SK-N-SH (cell line): ENCODE measurements at regions not wholly inside any gene's neighbourhood (a gene's known extent, or its start where the extent isn't known, plus 50 kb on each side); places are given as distances from the start of the nearest gene placed in this dataset.

Experiments
- CTCF ChIA-PET: fragments of 300-600, 350-600 bp; formaldehyde crosslinking; extraction: SDS; loops from one replicate; lab custom pipeline; 2021; lab: Yijun Ruan, JAX
- POLR2A ChIA-PET: fragments of 350-600 bp; sonication (Branson Sonifier 250); formaldehyde crosslinking; extraction: SDS; loops from one replicate; lab custom pipeline; 2020; ENCODE audit warnings: antibody characterized with exemption, inconsistent platforms; lab: Yijun Ruan, JAX
- DNase-seq: peaks from one replicate; pipeline ENCODE4 v3.0.0; 2012
- H2AFZ ChIP-seq: fragments of 200-600 bp; sonication (generic); 2 replicates; pipeline ENCODE4 v1.8.1; 2016; ENCODE audit warnings: antibody characterized with exemption, mild to moderate bottlenecking, low read depth
- H3F3A ChIP-seq: fragments of 200-600 bp; sonication (generic); replicated peaks from 2 replicates; pipeline ENCODE3; 2016; ENCODE audit warnings: antibody characterized with exemption, mild to moderate bottlenecking; ENCODE audit not compliant: insufficient read depth
- H3K27ac ChIP-seq, 2 experiments: fragments of 200-500 bp in 1 of 2; fragments of 200-600 bp in 1 of 2; sonication (Bioruptor generic) in 1 of 2; sonication (generic), shearing (Covaris generic) in 1 of 2; 2 replicates each; pipeline versions ENCODE4 v1.5.1 to v1.6.1; 2014 to 2016; ENCODE audit warnings: low read depth in 2 of 2, inconsistent platforms in 1 of 2, low read length in 1 of 2, mild to moderate bottlenecking in 1 of 2, mixed read lengths in 1 of 2
- H3K27me3 ChIP-seq: fragments of 200-600 bp; sonication (generic), shearing (Covaris generic); 2 replicates; pipeline ENCODE4 v1.6.1; 2016; ENCODE audit warnings: mixed run types; ENCODE audit not compliant: insufficient read depth
- H3K36me3 ChIP-seq, 2 experiments: fragments of 200-500 bp in 1 of 2; fragments of 200-600 bp in 1 of 2; sonication (Bioruptor generic) in 1 of 2; sonication (generic) in 1 of 2; replicated peaks in 1 of 2; 2 replicates each; pipeline versions ENCODE3 to v1.5.1; 2014 to 2016; ENCODE audit warnings: low read length in 1 of 2, mild to moderate bottlenecking in 1 of 2; ENCODE audit not compliant: insufficient read depth in 2 of 2, control insufficient read depth in 1 of 2
- H3K4me1 ChIP-seq, 2 experiments: fragments of 200-500 bp in 1 of 2; fragments of 200-600 bp in 1 of 2; sonication (Bioruptor generic) in 1 of 2; sonication (generic), shearing (Covaris generic) in 1 of 2; 2 replicates each; pipeline versions ENCODE4 v1.5.1 to v1.6.1; 2014 to 2016; ENCODE audit warnings: low read depth in 1 of 2, low read length in 1 of 2, mixed run types in 1 of 2; ENCODE audit not compliant: insufficient read depth in 2 of 2, control insufficient read depth in 1 of 2
- H3K4me2 ChIP-seq: fragments of 200-600 bp; sonication (generic), shearing (Covaris generic); 2 replicates; pipeline ENCODE4 v1.6.1; 2017; ENCODE audit warnings: mixed run types
- H3K4me3 ChIP-seq, 2 experiments: fragments of 200-500 bp in 1 of 2; fragments of 200-600 bp in 1 of 2; sonication (Bioruptor generic) in 1 of 2; sonication (generic), shearing (Covaris generic) in 1 of 2; 2 replicates each; pipeline versions ENCODE4 v1.5.1 to v1.8.1; 2014 to 2016; ENCODE audit warnings: low read depth in 2 of 2, inconsistent platforms in 1 of 2, low read length in 1 of 2, mild to moderate bottlenecking in 1 of 2, mixed read lengths in 1 of 2, moderate library complexity in 1 of 2
- H3K79me2 ChIP-seq: fragments of 200-600 bp; sonication (generic); 2 replicates; pipeline ENCODE4 v1.8.1; 2017; ENCODE audit warnings: mild to moderate bottlenecking; ENCODE audit not compliant: insufficient read depth
- H3K9ac ChIP-seq: fragments of 200-600 bp; sonication (generic); 2 replicates; pipeline ENCODE4 v1.6.1; 2017; ENCODE audit warnings: mixed run types
- H3K9me2 ChIP-seq: fragments of 200-600 bp; sonication (generic); 2 replicates; pipeline ENCODE4 v1.6.1; 2017; ENCODE audit warnings: mixed run types
- H3K9me3 ChIP-seq: fragments of 200-600 bp; sonication (generic); 2 replicates; pipeline ENCODE4 v1.6.1; 2017; ENCODE audit warnings: mixed run types, mild to moderate bottlenecking, moderate library complexity
- H4K20me1 ChIP-seq: fragments of 200-600 bp; sonication (generic); 2 replicates; pipeline ENCODE4 v1.6.1; 2017; ENCODE audit warnings: mild to moderate bottlenecking, mixed run types; ENCODE audit not compliant: insufficient read depth
- CHD2 ChIP-seq: fragments of 150-350 bp; IDR thresholded peaks from 2 replicates; pipeline ENCODE4 v1.6.1; 2018; ENCODE audit warnings: low read length; ENCODE audit not compliant: partially characterized antibody
- ELF1 ChIP-seq: IDR thresholded peaks from 2 replicates; pipeline ENCODE4 v1.4.0; 2012
- EP300 ChIP-seq, 2 experiments: IDR thresholded peaks; 2 replicates each; pipeline versions ENCODE4 v1.4.0 to v1.6.1; 2012; ENCODE audit warnings: borderline replicate concordance in 1 of 2, low read depth in 1 of 2, low read length in 1 of 2
- FOXJ3 ChIP-seq: sonication (generic); formaldehyde crosslinking; IDR thresholded peaks from 2 replicates; pipeline ENCODE4 v1.5.1; 2020; ENCODE audit warnings: mild to moderate bottlenecking, missing genetic modification reagents
- GATA2 ChIP-seq: sonication (generic); formaldehyde crosslinking; IDR thresholded peaks from 2 replicates; pipeline ENCODE4 v1.5.0; 2020; ENCODE audit warnings: mild to moderate bottlenecking, missing genetic modification reagents
- MEF2A ChIP-seq: IDR thresholded peaks from 2 replicates; pipeline ENCODE4 v1.4.0; 2012; ENCODE audit warnings: low read depth, borderline replicate concordance
- POLR2AphosphoS5 ChIP-seq: IDR thresholded peaks from 2 replicates; pipeline ENCODE4 v1.6.1; 2012; ENCODE audit warnings: low read depth, low read length
- RAD21 ChIP-seq: IDR thresholded peaks from 2 replicates; pipeline ENCODE4 v1.6.1; 2012; ENCODE audit warnings: mild to moderate bottlenecking, low read length
- RFX5 ChIP-seq: IDR thresholded peaks from 2 replicates; pipeline ENCODE4 v1.6.1; 2012; ENCODE audit warnings: mild to moderate bottlenecking, improper control_type of control experiment, low read length
- SMC3 ChIP-seq: IDR thresholded peaks from 2 replicates; pipeline ENCODE4 v1.6.1; 2012; ENCODE audit warnings: low read depth, low read length, improper control_type of control experiment
- TEAD4 ChIP-seq: IDR thresholded peaks from 2 replicates; pipeline ENCODE4 v1.4.0; 2012; ENCODE audit warnings: mild to moderate bottlenecking, borderline replicate concordance; ENCODE audit not compliant: insufficient read depth
- YY1 ChIP-seq: IDR thresholded peaks from 2 replicates; pipeline ENCODE4 v1.4.0; 2012; ENCODE audit warnings: low read depth, mild to moderate bottlenecking
- WGBS: methylation state at CpG from one replicate; pipeline ENCODE4 v1.1.6; 2017; ENCODE audit warnings: low lambda C conversion rate; 5-methylcytosine and 5-hydroxymethylcytosine counted together
- TF ChIP-seq, protein P1 (sequence below): IDR thresholded peaks from 2 replicates; pipeline ENCODE4 v1.4.0; 2012; ENCODE audit warnings: low read depth
- TF ChIP-seq, protein P2 (sequence below): IDR thresholded peaks from 2 replicates; pipeline ENCODE4 v1.4.0; 2012; ENCODE audit warnings: low read depth, borderline replicate concordance
- TF ChIP-seq, protein P3 (sequence below): IDR thresholded peaks from 2 replicates; pipeline ENCODE4 v1.4.0; 2012; ENCODE audit warnings: low read depth, borderline replicate concordance

DNA sequence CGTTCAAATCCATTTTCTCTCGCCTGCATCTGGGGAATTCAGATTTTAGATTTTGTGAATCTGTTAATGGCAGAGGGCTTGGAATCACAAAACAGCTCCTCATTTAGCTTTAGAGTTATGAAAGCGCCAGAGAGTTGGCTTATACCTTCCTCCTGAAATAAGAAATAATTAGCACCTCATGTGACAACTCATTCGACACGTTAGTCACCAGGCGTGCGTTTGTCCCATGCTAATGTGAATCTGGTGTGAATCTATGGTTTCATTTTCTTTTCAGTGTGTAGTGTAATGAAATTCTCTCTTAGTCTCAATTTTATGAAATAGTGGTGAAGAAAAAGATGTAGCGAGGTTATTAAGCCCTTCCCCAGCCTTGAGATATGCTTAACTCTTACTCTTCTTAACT is 89.4 kb downstream of the EDEM1 start (continued):
- TF ChIP-seq, protein P1, sequence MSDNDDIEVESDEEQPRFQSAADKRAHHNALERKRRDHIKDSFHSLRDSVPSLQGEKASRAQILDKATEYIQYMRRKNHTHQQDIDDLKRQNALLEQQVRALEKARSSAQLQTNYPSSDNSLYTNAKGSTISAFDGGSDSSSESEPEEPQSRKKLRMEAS = no peak
- TF ChIP-seq SMC3 (no peak), FOXJ3 (no peak), RFX5 (no peak), TEAD4 (no peak), EP300 (IDR thresholded peaks at IDR 0.05; ENCODE audit: borderline replicate concordance in 1 of 2, low read depth in 1 of 2, low read length in 1 of 2) (no peak), MEF2A (no peak), POLR2AphosphoS5 (no peak)
- TF ChIP-seq, protein P2, sequence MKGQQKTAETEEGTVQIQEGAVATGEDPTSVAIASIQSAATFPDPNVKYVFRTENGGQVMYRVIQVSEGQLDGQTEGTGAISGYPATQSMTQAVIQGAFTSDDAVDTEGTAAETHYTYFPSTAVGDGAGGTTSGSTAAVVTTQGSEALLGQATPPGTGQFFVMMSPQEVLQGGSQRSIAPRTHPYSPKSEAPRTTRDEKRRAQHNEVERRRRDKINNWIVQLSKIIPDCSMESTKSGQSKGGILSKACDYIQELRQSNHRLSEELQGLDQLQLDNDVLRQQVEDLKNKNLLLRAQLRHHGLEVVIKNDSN = no peak

DNA sequence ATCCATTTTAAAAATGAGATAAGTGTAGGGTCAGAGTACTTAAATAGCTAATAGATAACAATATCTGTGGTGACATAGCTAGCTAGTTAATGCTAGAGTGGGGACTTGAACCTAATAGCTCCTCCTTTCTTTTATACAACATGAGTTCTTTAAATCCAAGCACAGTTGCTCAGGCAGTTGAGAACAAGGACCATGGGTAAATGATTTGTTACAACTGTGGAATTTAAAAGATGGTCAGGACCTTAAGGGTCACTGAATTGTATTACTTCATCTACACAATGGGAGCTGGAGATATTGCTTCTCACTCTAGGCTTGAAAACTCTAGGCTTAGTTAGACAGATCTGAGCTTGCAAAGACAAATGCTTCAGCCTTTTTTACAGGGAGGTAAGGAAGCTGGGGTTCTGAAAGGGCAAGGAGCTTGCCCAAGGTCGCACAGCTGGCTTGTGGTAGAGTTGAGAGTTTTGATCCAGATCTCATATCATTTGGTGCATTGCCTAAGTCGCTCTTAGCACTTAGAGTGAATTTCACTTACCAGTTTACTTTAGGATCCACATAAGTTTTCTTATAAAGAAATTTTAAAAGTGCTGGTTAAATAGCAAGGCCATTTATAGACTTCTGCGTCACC is 90.2 kb downstream of the EDEM1 start:
- TF ChIP-seq, protein P3, sequence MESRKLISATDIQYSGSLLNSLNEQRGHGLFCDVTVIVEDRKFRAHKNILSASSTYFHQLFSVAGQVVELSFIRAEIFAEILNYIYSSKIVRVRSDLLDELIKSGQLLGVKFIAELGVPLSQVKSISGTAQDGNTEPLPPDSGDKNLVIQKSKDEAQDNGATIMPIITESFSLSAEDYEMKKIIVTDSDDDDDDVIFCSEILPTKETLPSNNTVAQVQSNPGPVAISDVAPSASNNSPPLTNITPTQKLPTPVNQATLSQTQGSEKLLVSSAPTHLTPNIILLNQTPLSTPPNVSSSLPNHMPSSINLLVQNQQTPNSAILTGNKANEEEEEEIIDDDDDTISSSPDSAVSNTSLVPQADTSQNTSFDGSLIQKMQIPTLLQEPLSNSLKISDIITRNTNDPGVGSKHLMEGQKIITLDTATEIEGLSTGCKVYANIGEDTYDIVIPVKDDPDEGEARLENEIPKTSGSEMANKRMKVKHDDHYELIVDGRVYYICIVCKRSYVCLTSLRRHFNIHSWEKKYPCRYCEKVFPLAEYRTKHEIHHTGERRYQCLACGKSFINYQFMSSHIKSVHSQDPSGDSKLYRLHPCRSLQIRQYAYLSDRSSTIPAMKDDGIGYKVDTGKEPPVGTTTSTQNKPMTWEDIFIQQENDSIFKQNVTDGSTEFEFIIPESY = no peak
- no peaks in the 10 kb centered on the region for H3K79me2 ChIP-seq
- no peak overlapping the region for H3K27ac ChIP-seq
- H4K20me1 ChIP-seq = no peaks in the 10 kb centered on the region
- H3K9me2 ChIP-seq = no peaks in the 10 kb centered on the region
- ChIA-PET POLR2A (no interaction called here), CTCF (no interaction called here)
- H3K4me2 ChIP-seq = no peak overlapping the region
- no peaks in the 10 kb centered on the region for H3K4me1 ChIP-seq
- no peak overlapping the region for H3K9ac ChIP-seq
- H2AFZ ChIP-seq = no peak overlapping the region
- H3K36me3 ChIP-seq = no peaks in the 10 kb centered on the region
- no peaks in the 10 kb centered on the region for H3F3A ChIP-seq
- peaks cover 14% of the 10 kb centered on the region for H3K9me3 ChIP-seq
- no peak overlapping the region for H3K4me3 ChIP-seq
- WGBS = 33% methylated on average over 3 of the region's 3 CpGs
- DNase-seq = no peak
- H3K27me3 ChIP-seq = no peaks in the 10 kb centered on the region

DNA sequence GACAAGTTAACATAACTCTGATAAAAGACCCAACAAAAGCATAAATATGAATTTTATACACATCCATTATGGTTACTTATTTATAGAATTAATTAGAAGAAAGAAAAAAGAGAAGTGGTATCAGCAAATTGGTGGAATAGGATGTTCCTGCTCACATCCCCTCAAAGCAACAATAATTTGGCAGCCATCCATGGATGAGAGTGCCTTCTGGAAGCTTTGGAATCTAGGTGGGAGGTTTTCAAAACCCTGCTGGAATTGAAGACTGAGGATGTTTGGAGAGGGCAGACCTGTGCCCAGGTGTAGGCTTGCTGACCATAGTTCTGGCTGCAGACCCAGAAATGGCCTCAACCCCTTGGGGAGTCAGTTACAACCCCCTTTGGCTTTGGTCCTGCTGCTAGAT is 91.2 kb downstream of the EDEM1 start:
- DNase-seq = no peak
- Histone ChIP-seq H3K27me3 (no peaks in the 10 kb centered on the region), H3K9me3 (peaks cover 16% of the 10 kb centered on the region), H3K79me2 (no peaks in the 10 kb centered on the region), H3F3A (no peaks in the 10 kb centered on the region), H3K4me2 (no peak overlapping the region), H3K9ac (no peak overlapping the region), H3K27ac (no peak overlapping the region), H3K4me1 (no peaks in the 10 kb centered on the region), H3K4me3 (no peak overlapping the region), H3K36me3 (no peaks in the 10 kb centered on the region)
- CTCF ChIA-PET = no interaction called here
- POLR2A ChIA-PET = no interaction called here
- no peak for TF ChIP-seq CHD2
- TF ChIP-seq ELF1 = no peak
- TF ChIP-seq GATA2 = no peak
- no peak for TF ChIP-seq RAD21
- TF ChIP-seq, protein P3 = no peak
- TF ChIP-seq RFX5 = no peak
- TF ChIP-seq YY1 = no peak
- no peak for TF ChIP-seq SMC3
- TF ChIP-seq, all 33 proteins: peak for 0
- no peaks in the 10 kb centered on the region for H3K9me2 ChIP-seq
- no peak overlapping the region for H2AFZ ChIP-seq
- no peaks in the 10 kb centered on the region for H4K20me1 ChIP-seq
